DMS79 treated with DMSO at 0.1 percent for 48 hours (cell line): ENCODE measurements at regions not wholly inside any gene's neighbourhood (a gene's known extent, or its start where the extent isn't known, plus 50 kb on each side); places are given as distances from the start of the nearest gene placed in this dataset.
A peak's percentile ranks its signal among the peaks of the same experiment; 100 is the strongest.
"Not testable (repeated sequence)": the region's sequence is repeated elsewhere in the genome, so short reads cannot be mapped to it uniquely, and the experiment has no call there.

ENCODE experiments used
- DNase-seq: peaks from one replicate; lab custom pipeline; 2025; lab: John Stamatoyannopoulos, UW

- no peak for DNase-seq
Observed at GRCh38 chr18:71105078-71105819, 816.4 kb downstream of the SOCS6 start.

GRCh38 chr18:71079606-71080005 lies 790.8 kb downstream of the SOCS6 start:
- peak; percentile 82 for DNase-seq

GRCh38 chr18:71077451-71077850 lies 788.6 kb downstream of the SOCS6 start:
- no peak for DNase-seq

DNA sequence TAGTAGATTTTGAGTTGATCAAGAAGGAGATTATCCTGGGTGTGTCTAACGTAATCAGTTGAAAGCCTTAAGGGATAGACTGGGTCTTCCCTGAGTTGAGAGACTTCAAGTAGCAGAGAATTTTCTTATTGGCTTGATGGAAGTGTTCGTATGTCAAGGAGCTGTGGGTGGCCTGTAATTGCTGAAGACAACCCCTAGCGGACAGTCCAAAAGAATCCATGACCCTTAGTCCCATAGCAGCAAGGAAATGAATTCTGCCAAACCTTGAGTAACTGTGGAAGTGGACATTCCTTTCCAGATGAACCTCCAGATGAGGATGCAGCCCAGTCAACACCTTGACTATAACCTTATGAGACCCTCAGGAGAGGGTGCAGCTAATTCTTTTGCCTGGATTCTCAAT lies 786.3 kb downstream of the SOCS6 start:
- no peak for DNase-seq

DNA sequence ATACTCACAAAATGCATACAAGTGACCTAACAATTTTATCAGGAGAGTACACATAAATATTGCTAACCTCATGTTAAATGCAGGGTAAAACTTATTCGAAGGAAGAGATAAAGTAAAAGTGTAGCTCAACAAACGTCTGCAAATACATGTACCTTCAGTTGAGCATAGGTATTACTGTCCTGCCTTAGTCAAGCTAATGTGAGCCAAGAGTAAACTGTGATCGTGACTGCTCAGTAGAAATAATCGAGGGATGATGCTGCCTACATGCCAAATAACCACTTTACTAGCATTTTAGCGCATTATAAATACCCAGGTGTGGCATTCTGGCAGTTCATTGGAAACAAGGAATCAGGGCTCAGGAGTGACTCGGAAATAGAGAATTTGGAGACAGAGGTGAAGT lies 779.5 kb downstream of the SOCS6 start:
- DNase-seq: no peak

- DNase-seq: no peak
Observed at GRCh38 chr18:71049893-71050292, 761.0 kb downstream of the SOCS6 start.

GRCh38 chr18:71047882-71048281 lies 759.0 kb downstream of the SOCS6 start:
- no peak for DNase-seq

- no peak for DNase-seq
Observed at GRCh38 chr18:71045331-71046065, 756.7 kb downstream of the SOCS6 start.

- DNase-seq: no peak
Observed at GRCh38 chr18:71040161-71040560, 751.3 kb downstream of the SOCS6 start.

- no peak for DNase-seq
Observed at GRCh38 chr18:71038196-71038595, 749.4 kb downstream of the SOCS6 start.

GRCh38 chr18:71036783-71037182 lies 747.9 kb downstream of the SOCS6 start:
- no peak for DNase-seq

- DNase-seq: not testable (repeated sequence)
Observed at GRCh38 chr18:71031296-71032191, 742.7 kb downstream of the SOCS6 start.

DNA sequence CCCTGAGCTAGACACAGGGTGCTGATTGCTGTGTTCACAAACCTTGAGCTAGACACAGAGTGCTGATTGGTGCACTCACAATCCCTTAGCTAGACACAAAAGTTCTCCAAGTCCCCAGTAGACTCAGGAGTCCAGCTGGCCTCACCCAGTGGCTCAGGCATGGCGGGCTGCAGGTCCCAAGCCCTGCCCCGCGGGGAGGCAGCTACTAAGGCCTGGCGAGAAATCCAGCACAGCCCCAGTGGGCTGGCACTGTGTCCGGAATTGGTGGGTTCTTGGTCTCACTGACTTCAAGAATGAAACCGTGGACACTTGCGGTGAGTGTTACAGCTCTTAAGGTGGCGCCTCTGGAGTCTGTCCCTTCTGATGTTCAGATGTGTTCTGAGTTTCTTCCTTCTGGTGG lies 741.2 kb downstream of the SOCS6 start:
- not testable (repeated sequence) for DNase-seq

- DNase-seq: no peak
Observed at GRCh38 chr18:71028285-71028762, 739.5 kb downstream of the SOCS6 start.

- no peak for DNase-seq
Observed at GRCh38 chr18:71027531-71027930, 738.7 kb downstream of the SOCS6 start.

- no peak for DNase-seq
Observed at GRCh38 chr18:71025505-71026225, 736.8 kb downstream of the SOCS6 start.

DNA sequence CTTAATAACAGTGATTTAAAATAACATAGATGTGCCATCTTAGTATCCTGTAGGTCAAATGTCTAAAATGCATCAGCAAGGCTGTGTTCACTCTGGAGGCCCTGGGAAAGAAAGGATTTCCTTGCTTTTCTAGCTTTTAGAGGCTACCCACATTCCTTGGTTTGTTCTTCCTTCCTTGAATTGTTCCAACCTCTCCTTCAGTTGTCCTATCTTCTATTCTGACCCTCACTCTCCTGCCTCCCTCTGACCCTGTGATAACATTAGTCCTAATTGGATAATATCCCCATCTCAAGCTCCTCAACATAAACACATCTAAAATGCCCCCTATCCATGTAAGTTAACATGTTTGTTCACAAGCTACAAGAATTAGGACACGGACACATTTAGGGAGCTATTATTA lies 733.5 kb downstream of the SOCS6 start:
- DNase-seq: no peak

- no peak for DNase-seq
Observed at GRCh38 chr18:71021030-71021362, 732.2 kb downstream of the SOCS6 start.

DNA sequence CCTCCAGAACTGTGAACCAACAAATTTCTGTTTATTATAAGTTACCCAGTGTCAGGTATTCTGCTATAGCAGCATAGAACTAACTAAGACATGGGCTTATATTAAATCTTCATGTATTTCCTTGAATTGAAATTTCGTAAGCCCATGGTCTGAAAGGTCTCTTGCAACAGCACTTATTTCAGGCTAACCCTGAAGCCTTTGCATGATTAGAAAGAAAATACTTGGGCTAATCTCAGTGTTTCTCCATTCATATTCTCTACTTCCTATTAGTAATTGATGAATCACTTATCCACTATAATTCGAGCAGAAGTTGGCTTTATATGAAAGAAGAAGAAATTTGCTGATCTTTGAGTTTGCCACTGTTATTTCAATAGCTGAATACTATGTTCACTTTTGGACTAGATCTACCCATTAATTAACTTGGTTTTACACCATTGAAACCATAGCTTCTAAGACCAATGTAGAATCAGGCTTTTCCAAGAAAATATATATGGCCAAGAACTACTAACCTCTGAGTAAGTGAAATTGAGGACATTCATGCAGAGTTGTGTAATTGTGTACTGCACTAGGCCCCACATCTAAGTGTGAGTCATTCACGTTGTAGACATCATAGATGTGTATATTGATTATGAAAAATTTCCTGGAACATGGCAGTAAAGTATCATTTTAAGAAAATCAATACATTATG lies 731.6 kb downstream of the SOCS6 start:
- no peak for DNase-seq

GRCh38 chr18:71018816-71019215 lies 730.0 kb downstream of the SOCS6 start:
- no peak for DNase-seq

DNA sequence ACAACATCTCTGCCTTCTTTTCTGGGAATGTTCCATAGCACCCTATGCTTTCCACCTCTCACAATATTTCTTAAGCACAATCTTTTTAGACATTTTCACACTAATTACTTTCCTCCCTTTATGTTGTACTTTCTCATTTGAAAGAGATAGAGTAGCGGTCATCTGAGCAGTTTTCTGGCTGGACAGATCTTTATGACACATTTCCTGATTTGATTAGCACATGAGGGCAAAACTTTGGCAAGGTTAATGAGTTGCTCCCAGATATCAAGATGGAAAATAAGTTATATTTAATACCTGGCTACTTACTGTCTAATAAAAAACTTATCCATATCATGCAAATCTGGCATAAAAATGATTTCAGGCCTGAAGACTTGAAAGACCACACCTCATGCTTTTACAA lies 723.9 kb downstream of the SOCS6 start:
- no peak for DNase-seq
